Upper lobe of right lung (tissue), 1 donor: ENCODE measurements at regions not wholly inside any gene's neighbourhood (a gene's known extent, or its start where the extent isn't known, plus 50 kb on each side); places are given as distances from the start of the nearest gene placed in this dataset.

Experiments used
- ATAC-seq: fragments of 200-7000 bp; cut with Tn5 transposase; one replicate; pipeline ENCODE4 v1.9.1; 2020; ENCODE audit warnings: mild to moderate bottlenecking, moderate library complexity
- DNase-seq: peaks from one replicate; pipeline ENCODE4 v3.0.0-alpha.2; 2020
- H3K27ac ChIP-seq: fragments of 200-600 bp; one replicate; pipeline ENCODE4 v1.8.0; 2022
- H3K27me3 ChIP-seq: fragments of 200-600 bp; one replicate; pipeline ENCODE4 v1.8.0; 2022; ENCODE audit warnings: mild to moderate bottlenecking
- H3K36me3 ChIP-seq: fragments of 200-600 bp; one replicate; pipeline ENCODE4 v1.8.0; 2022
- H3K4me1 ChIP-seq: fragments of 200-600 bp; one replicate; pipeline ENCODE4 v1.8.0; 2022
- H3K4me3 ChIP-seq: fragments of 200-600 bp; one replicate; pipeline ENCODE4 v1.8.0; 2022; ENCODE audit warnings: mild to moderate bottlenecking
- H3K9me3 ChIP-seq: fragments of 200-600 bp; one replicate; pipeline ENCODE4 v1.8.0; 2022
- intact Hi-C: fragments of 100-400 bp; cut with DNase I; formaldehyde crosslinking; loops from one replicate; pipeline ENCODE4 v1.11.0; 2022
- TF ChIP-seq, protein P1 (sequence below): fragments of 200-600 bp; IDR thresholded peaks from one replicate; pipeline ENCODE4 v1.8.0; 2022; ENCODE audit warnings: antibody characterized with exemption
- donor health status: DM: no; HTN: yes; CAD: no; lungs with severe emphysema.

GRCh38 chr17:77697480-77698400 is 260.8 kb upstream of the TNRC6C start:
- ATAC-seq (no peak), DNase-seq (no peak)
- intact Hi-C loops, result no loop called here
- H3K4me1 ChIP-seq, result no peaks in the 10 kb centered on the region
- no peaks in the 10 kb centered on the region for H3K36me3 ChIP-seq
- H3K4me3 ChIP-seq, result no peak overlapping the region
- H3K9me3 ChIP-seq, result no peaks in the 10 kb centered on the region
- no peak overlapping the region for H3K27ac ChIP-seq
- H3K27me3 ChIP-seq, result peaks cover 47% of the 10 kb centered on the region
- TF ChIP-seq, protein P1, sequence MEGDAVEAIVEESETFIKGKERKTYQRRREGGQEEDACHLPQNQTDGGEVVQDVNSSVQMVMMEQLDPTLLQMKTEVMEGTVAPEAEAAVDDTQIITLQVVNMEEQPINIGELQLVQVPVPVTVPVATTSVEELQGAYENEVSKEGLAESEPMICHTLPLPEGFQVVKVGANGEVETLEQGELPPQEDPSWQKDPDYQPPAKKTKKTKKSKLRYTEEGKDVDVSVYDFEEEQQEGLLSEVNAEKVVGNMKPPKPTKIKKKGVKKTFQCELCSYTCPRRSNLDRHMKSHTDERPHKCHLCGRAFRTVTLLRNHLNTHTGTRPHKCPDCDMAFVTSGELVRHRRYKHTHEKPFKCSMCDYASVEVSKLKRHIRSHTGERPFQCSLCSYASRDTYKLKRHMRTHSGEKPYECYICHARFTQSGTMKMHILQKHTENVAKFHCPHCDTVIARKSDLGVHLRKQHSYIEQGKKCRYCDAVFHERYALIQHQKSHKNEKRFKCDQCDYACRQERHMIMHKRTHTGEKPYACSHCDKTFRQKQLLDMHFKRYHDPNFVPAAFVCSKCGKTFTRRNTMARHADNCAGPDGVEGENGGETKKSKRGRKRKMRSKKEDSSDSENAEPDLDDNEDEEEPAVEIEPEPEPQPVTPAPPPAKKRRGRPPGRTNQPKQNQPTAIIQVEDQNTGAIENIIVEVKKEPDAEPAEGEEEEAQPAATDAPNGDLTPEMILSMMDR, result no peak

- intact Hi-C loops, result no loop called here
- Histone ChIP-seq H3K27ac (no peak overlapping the region), H3K36me3 (no peaks in the 10 kb centered on the region), H3K9me3 (no peaks in the 10 kb centered on the region), H3K27me3 (peaks cover 36% of the 10 kb centered on the region), H3K4me1 (no peaks in the 10 kb centered on the region), H3K4me3 (no peak overlapping the region)
- DNase-seq, result no peak
- TF ChIP-seq, protein P1, result no peak
- ATAC-seq, result no peak
Measured at GRCh38 chr17:77698903-77699623, 259.4 kb upstream of the TNRC6C start.

DNA sequence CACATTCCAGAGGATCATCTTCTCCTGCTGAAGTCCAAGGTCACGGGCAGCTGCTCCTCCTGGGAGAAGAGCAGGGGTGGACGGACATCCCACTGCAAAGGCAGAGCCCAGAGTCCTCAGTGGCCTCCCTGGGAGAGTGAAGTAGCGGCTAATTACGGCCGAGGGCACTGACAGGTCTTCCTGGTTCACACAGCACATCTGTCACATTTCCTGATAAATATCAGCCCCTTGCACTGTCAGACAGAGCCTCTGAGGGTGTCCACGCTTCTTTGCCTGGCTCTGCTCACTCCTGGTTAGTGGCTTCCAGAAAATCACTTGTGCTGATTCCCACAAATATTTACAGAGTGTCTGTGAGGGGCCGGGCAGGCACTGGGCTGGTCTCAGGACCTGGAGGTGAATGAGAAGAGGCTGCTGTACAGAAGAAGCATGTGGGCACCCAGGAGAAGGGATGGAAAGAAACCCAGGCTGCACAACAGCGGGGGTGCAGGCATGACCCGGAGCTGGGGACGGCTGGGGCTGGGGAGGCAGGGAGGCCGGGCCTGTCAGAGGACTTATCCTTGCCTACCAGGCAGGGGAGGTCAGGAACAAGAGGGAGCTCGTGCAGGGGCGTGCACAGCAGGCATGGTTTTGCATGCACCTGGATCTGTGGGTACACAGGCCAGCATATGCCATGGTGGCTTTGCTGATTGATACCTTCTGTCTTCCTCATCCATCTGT is 258.2 kb upstream of the TNRC6C start:
- DNase-seq (no peak), ATAC-seq (peak; percentile 11)
- Histone ChIP-seq H3K27me3 (peaks cover 25% of the 10 kb centered on the region), H3K4me3 (no peak overlapping the region), H3K36me3 (no peaks in the 10 kb centered on the region), H3K27ac (no peak overlapping the region), H3K9me3 (peaks cover 8% of the 10 kb centered on the region), H3K4me1 (no peaks in the 10 kb centered on the region)
- intact Hi-C loops, result no loop called here
- TF ChIP-seq, protein P1, result no peak

- no peaks in the 10 kb centered on the region for H3K36me3 ChIP-seq
- TF ChIP-seq, protein P1, result no peak
- H3K4me1 ChIP-seq, result no peaks in the 10 kb centered on the region
- H3K9me3 ChIP-seq, result peaks cover 8% of the 10 kb centered on the region
- DNase-seq (no peak), ATAC-seq (no peak)
- H3K27ac ChIP-seq, result no peak overlapping the region
- H3K27me3 ChIP-seq, result peaks cover 15% of the 10 kb centered on the region
- H3K4me3 ChIP-seq, result no peak overlapping the region
- intact Hi-C loops, result no loop called here
Measured at GRCh38 chr17:77701996-77702395, 256.5 kb upstream of the TNRC6C start.

- no peak overlapping the region for H3K27ac ChIP-seq
- ATAC-seq (no peak), DNase-seq (no peak)
- no peaks in the 10 kb centered on the region for H3K27me3 ChIP-seq
- H3K4me1 ChIP-seq, result no peaks in the 10 kb centered on the region
- intact Hi-C loops, result no loop called here
- no peak overlapping the region for H3K4me3 ChIP-seq
- H3K9me3 ChIP-seq, result peaks cover 8% of the 10 kb centered on the region
- TF ChIP-seq, protein P1, result no peak
- H3K36me3 ChIP-seq, result no peaks in the 10 kb centered on the region
Measured at GRCh38 chr17:77704048-77704815, 254.3 kb upstream of the TNRC6C start.
